ENCODE measurements at regions not wholly inside any gene's neighbourhood (a gene's known extent, or its start where the extent isn't known, plus 50 kb on each side); places are given as distances from the start of the nearest gene placed in this dataset.
A peak's percentile ranks its signal among the peaks of the same experiment; 100 is the strongest.

DNA sequence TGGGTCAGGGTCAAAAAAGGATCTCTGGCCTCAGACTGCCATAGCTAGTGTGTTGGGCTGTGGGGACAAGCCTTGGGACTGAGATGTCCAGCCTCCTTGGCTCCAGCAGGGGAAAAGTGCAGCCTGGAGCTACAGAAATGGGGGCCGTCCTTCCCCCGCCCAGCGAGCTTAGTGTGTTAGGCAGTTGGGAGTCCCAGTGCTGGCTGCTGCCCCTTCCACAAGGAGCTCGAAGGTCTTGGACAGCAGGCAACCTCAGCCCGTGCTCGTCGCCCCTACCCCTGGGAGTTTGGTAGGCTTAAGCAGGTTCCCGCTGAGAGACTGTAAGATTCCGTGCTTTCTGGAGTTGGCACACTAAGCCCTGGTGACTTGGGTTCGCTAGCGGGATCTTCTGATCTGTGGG, 293.0 kb upstream of the CDH12 start:
- Histone ChIP-seq H3K79me2 (ENCODE audit: control insufficient read depth, insufficient read depth, low read length) (no peaks in the 10 kb centered on the region), H3K9me3 (ENCODE audit: control insufficient read depth, insufficient read depth, low read depth, low read length) (no peaks in the 10 kb centered on the region), H3K36me3 (ENCODE audit: control insufficient read depth, insufficient read depth, low read length) (no peaks in the 10 kb centered on the region), H4K20me1 (ENCODE audit: control insufficient read depth, extremely low read depth, insufficient read depth, low read length) (no peaks in the 10 kb centered on the region), H3K4me2 (ENCODE audit: extremely low read depth, insufficient read depth, low read length) (no peak overlapping the region), H3K4me1 (ENCODE audit: control insufficient read depth, extremely low read depth, insufficient read depth, low read length) (no peaks in the 10 kb centered on the region), H3K4me3 (replicated peaks in 1 of 4; ENCODE audit: control extremely low read depth in 1 of 4, insufficient read depth in 1 of 4, low read depth in 3 of 4, low read length in 4 of 4) (no peak overlapping the region), H3K9ac (ENCODE audit: insufficient read depth, low read length) (no peak overlapping the region), H2AFZ (ENCODE audit: low read length) (no peak overlapping the region), H3K27ac (ENCODE audit: insufficient read depth, low read length) (no peak overlapping the region), H3K27me3 (ENCODE audit: control insufficient read depth, insufficient read depth, low read length) (no peaks in the 10 kb centered on the region)
- no peak for DNase-seq (ENCODE audit: low read depth in 2 of 2)
- TF ChIP-seq, protein P1, sequence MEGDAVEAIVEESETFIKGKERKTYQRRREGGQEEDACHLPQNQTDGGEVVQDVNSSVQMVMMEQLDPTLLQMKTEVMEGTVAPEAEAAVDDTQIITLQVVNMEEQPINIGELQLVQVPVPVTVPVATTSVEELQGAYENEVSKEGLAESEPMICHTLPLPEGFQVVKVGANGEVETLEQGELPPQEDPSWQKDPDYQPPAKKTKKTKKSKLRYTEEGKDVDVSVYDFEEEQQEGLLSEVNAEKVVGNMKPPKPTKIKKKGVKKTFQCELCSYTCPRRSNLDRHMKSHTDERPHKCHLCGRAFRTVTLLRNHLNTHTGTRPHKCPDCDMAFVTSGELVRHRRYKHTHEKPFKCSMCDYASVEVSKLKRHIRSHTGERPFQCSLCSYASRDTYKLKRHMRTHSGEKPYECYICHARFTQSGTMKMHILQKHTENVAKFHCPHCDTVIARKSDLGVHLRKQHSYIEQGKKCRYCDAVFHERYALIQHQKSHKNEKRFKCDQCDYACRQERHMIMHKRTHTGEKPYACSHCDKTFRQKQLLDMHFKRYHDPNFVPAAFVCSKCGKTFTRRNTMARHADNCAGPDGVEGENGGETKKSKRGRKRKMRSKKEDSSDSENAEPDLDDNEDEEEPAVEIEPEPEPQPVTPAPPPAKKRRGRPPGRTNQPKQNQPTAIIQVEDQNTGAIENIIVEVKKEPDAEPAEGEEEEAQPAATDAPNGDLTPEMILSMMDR (conservative IDR thresholded peaks at IDR 0.05 in 1 of 2, IDR thresholded peaks at IDR 0.05 in 1 of 2; ENCODE audit: low read depth in 1 of 2, low read length in 2 of 2): no peak
- TF ChIP-seq EZH2 (IDR thresholded peaks at IDR 0.05; ENCODE audit: low read length, missing control alignments): no peak

DNA sequence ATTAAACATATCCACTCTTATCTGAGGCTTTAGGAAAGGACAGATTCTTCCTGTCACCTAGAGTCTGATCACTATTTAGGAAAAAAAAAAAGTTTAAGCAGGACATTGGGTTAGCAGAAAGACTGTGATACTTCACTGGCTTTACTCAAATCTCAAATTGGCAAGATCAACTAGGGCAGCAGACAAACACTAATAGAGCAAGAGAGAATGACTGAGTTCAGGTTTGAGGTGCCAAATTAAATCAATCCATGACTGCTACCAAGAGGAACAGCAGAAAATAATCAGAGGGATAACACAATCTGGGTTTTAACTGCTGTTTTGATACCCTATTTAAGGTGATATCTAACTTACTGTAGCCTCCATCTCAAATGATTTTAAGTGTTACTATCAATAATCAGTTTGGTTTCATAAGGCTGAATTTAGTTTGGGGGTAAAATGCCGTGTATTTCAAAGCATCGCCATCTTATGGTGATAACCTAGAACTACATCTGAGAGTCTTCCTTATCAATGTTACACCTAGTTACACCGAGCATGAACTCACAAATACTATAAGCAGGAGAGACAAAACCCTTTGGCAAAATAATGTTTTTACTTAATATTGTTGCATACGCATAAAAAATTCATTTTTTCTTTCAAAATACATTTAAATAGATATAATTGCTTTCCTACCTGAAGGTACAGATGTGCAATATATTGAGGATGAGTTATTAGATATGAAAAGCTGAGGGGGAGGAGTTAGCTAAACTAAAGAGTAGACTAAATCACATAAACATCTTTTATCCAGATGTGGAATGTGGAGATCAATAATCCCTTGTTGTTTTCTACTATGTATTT, 286.4 kb upstream of the CDH12 start:
- Histone ChIP-seq H3K9me3 (ENCODE audit: control insufficient read depth, insufficient read depth, low read depth, low read length) (no peaks in the 10 kb centered on the region), H3K79me2 (ENCODE audit: control insufficient read depth, insufficient read depth, low read length) (no peaks in the 10 kb centered on the region), H3K9ac (ENCODE audit: insufficient read depth, low read length) (no peak overlapping the region), H4K20me1 (ENCODE audit: control insufficient read depth, extremely low read depth, insufficient read depth, low read length) (no peaks in the 10 kb centered on the region), H3K4me2 (ENCODE audit: extremely low read depth, insufficient read depth, low read length) (no peak overlapping the region), H3K27me3 (ENCODE audit: control insufficient read depth, insufficient read depth, low read length) (no peaks in the 10 kb centered on the region), H3K4me3 (replicated peaks in 1 of 4; ENCODE audit: control extremely low read depth in 1 of 4, insufficient read depth in 1 of 4, low read depth in 3 of 4, low read length in 4 of 4) (no peak overlapping the region), H3K4me1 (ENCODE audit: control insufficient read depth, extremely low read depth, insufficient read depth, low read length) (no peaks in the 10 kb centered on the region), H2AFZ (ENCODE audit: low read length) (no peak overlapping the region), H3K27ac (ENCODE audit: insufficient read depth, low read length) (no peak overlapping the region), H3K36me3 (ENCODE audit: control insufficient read depth, insufficient read depth, low read length) (no peaks in the 10 kb centered on the region)
- peak in 1 of 2 donors; percentile 56 for DNase-seq (ENCODE audit: low read depth in 2 of 2)
- TF ChIP-seq, protein P1 (conservative IDR thresholded peaks at IDR 0.05 in 1 of 2, IDR thresholded peaks at IDR 0.05 in 1 of 2; ENCODE audit: low read depth in 1 of 2, low read length in 2 of 2): peak in 1 of 2 donors; percentile 66
- no peak for TF ChIP-seq EZH2 (IDR thresholded peaks at IDR 0.05; ENCODE audit: low read length, missing control alignments)

DNA sequence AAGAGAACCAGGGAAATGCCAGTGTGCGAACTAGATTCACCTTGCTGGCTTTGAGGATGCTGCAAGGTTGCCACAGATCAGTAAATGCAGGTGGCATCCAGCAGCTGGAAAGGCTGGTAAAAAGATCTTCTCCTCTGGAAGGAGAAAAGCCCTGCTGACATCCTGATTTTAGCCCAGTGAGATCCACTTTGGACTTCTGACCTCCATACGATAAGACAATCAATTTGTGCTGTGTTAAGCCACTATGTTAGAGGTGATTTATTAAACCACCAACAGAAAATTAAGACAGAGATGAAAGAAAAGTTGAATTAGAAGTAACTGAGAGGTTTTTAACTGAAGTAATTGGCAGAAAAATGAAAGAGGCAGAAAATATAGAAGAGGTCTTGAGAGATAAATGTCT, 283.8 kb upstream of the CDH12 start:
- H3K27ac ChIP-seq (ENCODE audit: insufficient read depth, low read length): no peak overlapping the region
- H3K4me2 ChIP-seq (ENCODE audit: extremely low read depth, insufficient read depth, low read length): no peak overlapping the region
- no peaks in the 10 kb centered on the region for H3K27me3 ChIP-seq (ENCODE audit: control insufficient read depth, insufficient read depth, low read length)
- H3K9ac ChIP-seq (ENCODE audit: insufficient read depth, low read length): no peak overlapping the region
- TF ChIP-seq EZH2 (IDR thresholded peaks at IDR 0.05; ENCODE audit: low read length, missing control alignments): no peak
- TF ChIP-seq, protein P1 (conservative IDR thresholded peaks at IDR 0.05 in 1 of 2, IDR thresholded peaks at IDR 0.05 in 1 of 2; ENCODE audit: low read depth in 1 of 2, low read length in 2 of 2): no peak
- H2AFZ ChIP-seq (ENCODE audit: low read length): no peak overlapping the region
- H3K79me2 ChIP-seq (ENCODE audit: control insufficient read depth, insufficient read depth, low read length): no peaks in the 10 kb centered on the region
- H3K4me3 ChIP-seq (replicated peaks in 1 of 4; ENCODE audit: control extremely low read depth in 1 of 4, insufficient read depth in 1 of 4, low read depth in 3 of 4, low read length in 4 of 4): no peak overlapping the region
- no peaks in the 10 kb centered on the region for H4K20me1 ChIP-seq (ENCODE audit: control insufficient read depth, extremely low read depth, insufficient read depth, low read length)
- no peaks in the 10 kb centered on the region for H3K4me1 ChIP-seq (ENCODE audit: control insufficient read depth, extremely low read depth, insufficient read depth, low read length)
- no peaks in the 10 kb centered on the region for H3K9me3 ChIP-seq (ENCODE audit: control insufficient read depth, insufficient read depth, low read depth, low read length)
- H3K36me3 ChIP-seq (ENCODE audit: control insufficient read depth, insufficient read depth, low read length): no peaks in the 10 kb centered on the region
- no peak for DNase-seq (ENCODE audit: low read depth in 2 of 2)

All from fibroblast of lung (primary cell).